ENCODE measurements at regions not wholly inside any gene's neighbourhood (a gene's known extent, or its start where the extent isn't known, plus 50 kb on each side); places are given as distances from the start of the nearest gene placed in this dataset.
"Not testable (repeated sequence)": the region's sequence is repeated elsewhere in the genome, so short reads cannot be mapped to it uniquely, and the experiment has no call there.

DNA sequence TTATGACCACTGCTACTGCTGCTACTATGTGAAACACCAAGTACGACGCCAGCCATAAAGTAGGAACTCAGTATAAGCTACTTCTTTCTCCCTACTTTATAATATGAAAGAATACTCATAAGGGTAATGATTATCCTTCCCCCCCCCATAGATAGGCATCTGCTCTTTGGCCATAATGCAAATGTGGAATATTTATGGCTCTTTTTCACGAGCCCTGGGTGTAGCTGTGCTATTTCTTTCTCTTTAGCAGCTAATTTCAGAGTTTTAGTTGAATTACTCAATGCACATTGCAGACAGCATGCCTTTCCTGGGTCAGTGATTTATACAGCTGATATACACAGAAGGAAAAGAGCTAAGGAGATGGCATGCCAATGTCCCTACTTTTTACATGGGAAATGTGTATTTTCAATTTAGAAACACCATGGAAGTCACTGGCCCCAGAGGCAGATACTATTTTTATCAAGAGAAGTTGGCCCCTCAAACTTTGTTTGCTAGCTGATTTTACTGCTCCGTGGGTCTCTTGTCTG is 234.1 kb upstream of the KIAA1217 start:
- DNase-seq: no peak

GRCh38 chr10:23975431-23975830 is 233.5 kb upstream of the KIAA1217 start:
- DNase-seq: no peak

DNA sequence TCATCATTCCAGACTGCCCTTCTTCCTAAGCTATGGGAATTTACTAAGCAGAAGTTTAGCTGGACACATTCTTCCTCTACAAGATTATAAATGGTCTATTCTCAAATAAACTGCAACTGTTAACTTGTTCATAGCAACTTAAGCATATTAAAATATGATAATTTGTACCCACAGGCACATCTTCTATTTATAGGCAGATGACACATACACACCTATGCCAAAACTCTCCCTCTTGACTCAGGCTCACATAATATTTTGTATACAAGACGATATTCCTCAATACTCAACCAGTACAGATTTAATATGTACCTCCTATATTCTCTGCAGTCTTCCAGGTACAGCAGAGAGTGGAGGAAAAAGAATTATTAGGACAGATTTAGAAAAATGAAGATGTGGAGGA is 232.7 kb upstream of the KIAA1217 start:
- DNase-seq: no peak

DNA sequence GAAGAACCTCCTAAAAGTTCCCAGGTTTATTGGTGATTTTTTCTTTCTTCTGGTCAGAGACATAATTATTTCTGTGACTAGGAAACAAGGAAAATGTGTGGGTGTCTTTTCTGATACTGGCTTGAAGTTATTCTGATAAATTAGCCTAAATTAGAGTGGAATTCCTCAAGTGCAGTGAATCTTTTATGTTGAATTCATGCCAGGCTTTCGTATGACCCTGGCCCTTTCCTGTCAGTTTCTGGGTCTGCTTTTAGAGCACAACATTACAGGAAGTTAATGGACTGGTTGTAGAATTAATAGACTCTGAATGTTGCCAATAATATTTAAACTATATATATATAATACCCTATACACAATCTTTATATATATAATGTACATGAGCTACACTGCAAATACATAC is 230.6 kb upstream of the KIAA1217 start:
- DNase-seq: no peak

- no peak for DNase-seq
Measured at GRCh38 chr10:23980094-23980493, 228.8 kb upstream of the KIAA1217 start.

- DNase-seq: no peak
Measured at GRCh38 chr10:23981520-23982309, 227.2 kb upstream of the KIAA1217 start.

DNA sequence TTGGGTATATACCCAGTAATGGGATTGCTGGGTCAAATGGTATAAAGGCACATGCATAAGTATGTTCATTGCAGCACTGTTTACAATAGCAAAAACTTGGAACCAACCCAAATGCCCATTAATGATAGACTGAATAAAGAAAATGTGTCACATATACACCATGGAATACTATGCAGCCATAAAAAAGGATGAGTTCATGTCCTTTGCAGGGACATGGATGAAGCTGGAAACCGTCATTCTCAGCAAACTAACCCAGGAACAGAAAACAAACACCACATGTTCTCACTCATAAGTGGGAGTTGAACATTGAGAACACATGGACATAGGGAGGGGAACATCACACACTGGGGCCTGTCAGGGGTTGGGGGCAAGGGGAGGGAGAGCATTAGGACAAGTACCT is 224.5 kb upstream of the KIAA1217 start:
- DNase-seq: not testable (repeated sequence)

DNA sequence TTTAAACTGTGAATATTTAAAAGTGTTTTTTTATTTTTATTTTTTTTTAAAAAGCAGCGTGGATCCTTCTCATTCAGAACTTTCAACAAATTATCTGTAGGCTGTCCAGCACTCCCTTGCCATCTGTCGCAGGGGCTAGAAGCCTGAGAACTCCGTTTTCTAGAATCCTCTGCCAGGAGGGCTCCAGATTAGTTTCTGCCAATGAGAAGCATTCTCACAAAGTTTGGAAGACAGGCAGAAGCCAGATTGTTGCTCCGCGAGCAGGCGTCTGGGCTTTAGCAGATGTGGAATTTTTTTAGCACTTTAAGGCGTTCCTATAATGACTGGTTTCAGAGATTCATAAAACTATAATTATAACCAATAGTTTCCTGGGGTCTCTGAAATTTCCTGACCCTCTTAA is 220.9 kb upstream of the KIAA1217 start:
- no peak for DNase-seq

GRCh38 chr10:23994459-23995046 is 214.4 kb upstream of the KIAA1217 start:
- DNase-seq: peak; percentile 3

DNA sequence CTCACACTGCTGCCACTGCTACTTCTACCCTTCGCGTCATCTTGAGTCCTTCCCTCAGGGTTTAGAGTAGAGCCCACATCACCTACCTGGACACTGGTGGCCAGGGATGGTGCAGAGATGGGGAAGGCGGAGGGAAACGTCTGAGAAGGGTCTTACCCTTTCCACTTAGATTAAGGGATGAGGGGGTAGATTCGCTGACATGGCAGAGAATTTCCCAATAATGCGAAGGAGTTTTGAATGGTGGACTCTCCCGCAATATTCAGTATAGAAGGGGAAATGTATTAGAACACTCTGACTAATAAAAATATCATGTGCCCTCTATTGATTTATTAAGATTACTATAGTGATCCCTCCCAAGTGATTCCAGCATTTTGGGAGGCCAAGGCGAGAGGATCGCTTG is 209.5 kb upstream of the KIAA1217 start:
- no peak for DNase-seq

- no peak for DNase-seq
Measured at GRCh38 chr10:24000271-24000813, 208.6 kb upstream of the KIAA1217 start.

- DNase-seq: no peak
Measured at GRCh38 chr10:24006741-24007140, 202.2 kb upstream of the KIAA1217 start.

DNA sequence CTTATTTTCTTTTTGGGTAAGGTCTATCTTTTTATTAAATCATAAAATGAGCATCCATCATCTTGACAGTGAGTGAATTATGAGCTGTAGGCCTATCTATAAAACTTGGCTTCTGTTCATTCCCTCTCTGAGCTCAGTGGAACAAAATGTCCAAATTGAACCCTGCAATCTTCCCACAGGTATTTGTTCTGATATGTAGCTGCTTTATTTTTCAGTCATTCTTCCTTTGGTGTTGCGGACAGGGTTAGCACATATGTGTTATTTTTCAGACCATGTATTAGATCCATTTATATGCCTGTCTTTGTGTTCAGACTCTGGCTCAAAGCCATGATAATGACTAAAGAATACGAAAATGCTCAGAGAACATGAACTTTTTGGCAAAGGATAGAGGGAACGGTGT is 201.6 kb upstream of the KIAA1217 start:
- DNase-seq: no peak

GRCh38 chr10:24008164-24009091 is 200.5 kb upstream of the KIAA1217 start:
- no peak for DNase-seq

- no peak for DNase-seq
Measured at GRCh38 chr10:24009115-24009514, 199.8 kb upstream of the KIAA1217 start.

DNA sequence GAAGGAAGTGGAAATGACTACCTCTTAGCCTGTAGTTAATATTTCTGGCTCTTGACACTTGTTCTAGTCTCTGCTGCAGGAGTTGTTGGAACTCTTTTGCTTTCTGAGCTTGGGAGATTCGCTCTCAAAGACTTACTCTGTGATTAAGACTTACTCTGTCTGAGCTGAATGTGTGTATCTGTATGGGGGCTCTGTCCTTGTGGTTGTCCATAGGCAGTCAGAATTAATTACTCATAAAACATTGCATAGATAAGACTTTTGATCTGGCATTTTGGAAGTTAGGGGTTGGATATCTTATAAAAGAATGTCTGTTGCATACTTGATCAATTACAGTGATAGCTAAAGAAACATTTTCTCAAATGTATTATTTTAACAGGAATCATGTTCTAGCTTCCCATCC is 199.2 kb upstream of the KIAA1217 start:
- DNase-seq: no peak

DNA sequence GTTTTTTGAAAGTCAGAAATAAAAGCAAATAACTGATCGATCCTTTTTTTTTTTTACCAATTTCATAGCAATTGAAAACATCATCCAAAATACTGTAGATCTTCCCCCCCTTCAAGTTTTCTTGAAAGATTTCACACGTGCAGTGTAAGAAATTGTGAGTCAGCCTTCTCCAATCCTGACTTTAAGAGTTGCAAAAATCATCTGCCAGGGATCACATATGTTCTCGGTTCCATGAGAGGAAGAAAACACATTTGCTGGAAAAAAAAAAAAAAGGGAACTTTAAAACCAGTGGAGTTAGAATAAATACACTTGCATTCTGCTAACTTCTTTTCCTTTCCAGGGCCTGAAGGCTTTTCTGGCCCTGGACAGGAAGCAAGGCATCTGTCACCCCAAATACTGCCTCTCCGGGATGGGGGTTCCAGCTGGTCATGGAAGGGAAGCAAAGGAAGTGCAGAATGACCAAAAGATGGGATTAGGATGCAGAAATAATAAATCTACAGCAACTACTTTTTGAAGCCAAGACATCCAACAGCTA is 198.4 kb upstream of the KIAA1217 start:
- DNase-seq: no peak

- no peak for DNase-seq
Measured at GRCh38 chr10:24012249-24012803, 196.6 kb upstream of the KIAA1217 start.

DNA sequence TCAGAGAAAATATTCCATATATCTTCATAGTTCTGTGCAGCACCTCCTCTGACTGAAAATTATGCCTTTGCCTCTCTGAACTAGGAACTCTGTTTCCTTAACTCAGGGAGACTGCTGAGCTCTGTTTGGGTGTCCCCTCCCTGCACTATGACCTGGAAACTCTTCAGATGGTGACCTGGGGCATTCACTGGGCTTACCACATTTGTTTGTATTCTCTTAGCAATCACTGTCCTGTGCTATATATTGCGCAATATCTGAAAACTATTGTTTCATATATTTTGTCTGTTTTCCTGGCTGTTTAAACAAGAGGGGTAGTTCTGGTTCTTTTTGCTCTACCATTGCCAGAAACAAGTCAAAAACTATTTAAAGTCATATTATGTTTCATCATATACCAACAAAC is 181.8 kb upstream of the KIAA1217 start:
- DNase-seq: no peak

GRCh38 chr10:24034571-24034970 is 174.4 kb upstream of the KIAA1217 start:
- DNase-seq: no peak

GRCh38 chr10:24035761-24036160 is 173.2 kb upstream of the KIAA1217 start:
- no peak for DNase-seq

DNA sequence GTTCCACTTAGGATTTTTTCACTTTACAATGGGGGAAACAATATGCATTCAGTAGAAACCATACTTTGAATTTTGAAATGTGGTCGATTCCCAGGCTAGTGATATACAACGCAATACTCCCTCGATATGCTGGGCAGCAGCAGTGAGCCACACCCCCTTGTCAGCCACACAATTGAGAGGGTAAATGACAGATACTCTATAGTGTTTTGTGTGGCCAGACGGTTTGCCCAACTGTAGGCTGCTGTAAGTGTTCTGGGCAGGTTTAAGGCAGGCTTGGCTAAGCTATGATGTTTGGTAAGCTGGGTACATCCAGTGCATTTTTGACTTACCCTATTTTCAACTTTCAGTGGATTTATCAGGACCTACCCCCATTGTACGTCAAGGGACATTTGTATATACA is 169.6 kb upstream of the KIAA1217 start:
- DNase-seq: no peak

Data from CD4-positive, alpha-beta T cell treated with Interleukin-17A for 4 hours (primary cell).